ENCODE measurements at regions not wholly inside any gene's neighbourhood (a gene's known extent, or its start where the extent isn't known, plus 50 kb on each side); places are given as distances from the start of the nearest gene placed in this dataset.

DNA sequence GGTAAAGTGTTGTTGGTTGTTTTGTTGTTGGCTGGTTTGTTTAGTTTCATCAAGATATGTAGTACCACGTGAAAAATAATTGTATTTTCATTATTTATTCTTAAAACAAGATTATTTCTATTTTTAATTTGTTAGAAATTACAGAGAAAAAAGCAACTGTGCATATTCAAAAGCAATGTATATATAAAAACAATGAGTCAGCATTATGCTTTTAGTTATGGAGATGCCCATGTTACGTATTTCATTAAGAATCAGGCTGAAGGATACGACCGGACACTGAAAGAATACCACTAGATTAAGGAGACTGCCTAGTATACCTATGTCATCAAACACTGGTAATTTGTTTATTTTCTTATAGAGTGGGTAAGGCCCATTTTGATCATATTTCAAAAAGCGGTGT, 1188.4 kb upstream of the NXPH2 start:
- TF ChIP-seq, protein P1, sequence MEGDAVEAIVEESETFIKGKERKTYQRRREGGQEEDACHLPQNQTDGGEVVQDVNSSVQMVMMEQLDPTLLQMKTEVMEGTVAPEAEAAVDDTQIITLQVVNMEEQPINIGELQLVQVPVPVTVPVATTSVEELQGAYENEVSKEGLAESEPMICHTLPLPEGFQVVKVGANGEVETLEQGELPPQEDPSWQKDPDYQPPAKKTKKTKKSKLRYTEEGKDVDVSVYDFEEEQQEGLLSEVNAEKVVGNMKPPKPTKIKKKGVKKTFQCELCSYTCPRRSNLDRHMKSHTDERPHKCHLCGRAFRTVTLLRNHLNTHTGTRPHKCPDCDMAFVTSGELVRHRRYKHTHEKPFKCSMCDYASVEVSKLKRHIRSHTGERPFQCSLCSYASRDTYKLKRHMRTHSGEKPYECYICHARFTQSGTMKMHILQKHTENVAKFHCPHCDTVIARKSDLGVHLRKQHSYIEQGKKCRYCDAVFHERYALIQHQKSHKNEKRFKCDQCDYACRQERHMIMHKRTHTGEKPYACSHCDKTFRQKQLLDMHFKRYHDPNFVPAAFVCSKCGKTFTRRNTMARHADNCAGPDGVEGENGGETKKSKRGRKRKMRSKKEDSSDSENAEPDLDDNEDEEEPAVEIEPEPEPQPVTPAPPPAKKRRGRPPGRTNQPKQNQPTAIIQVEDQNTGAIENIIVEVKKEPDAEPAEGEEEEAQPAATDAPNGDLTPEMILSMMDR (conservative IDR thresholded peaks at IDR 0.05), result no peak
- H3K27ac ChIP-seq (ENCODE audit: insufficient read length, low read depth, low read length), result no peak overlapping the region
- peaks cover 0 to 4% (median 0%) of the 10 kb centered on the region in 3 experiments; a peak in 2 of 7 replicates for H3K36me3 Mint-ChIP-seq (ENCODE audit: insufficient read depth in 1 of 3, low read depth in 3 of 3)

More for the DNA sequence above, 1188.4 kb upstream of the NXPH2 start:
- H3K9me3 Mint-ChIP-seq, result peaks cover 0 to 3% of the 10 kb centered on the region in 2 experiments; a peak in 2 of 5 replicates
- Histone ChIP-seq H3K27me3 (ENCODE audit: insufficient read depth, low read length) (no peaks in the 10 kb centered on the region), H2BK15ac (ENCODE audit: low read depth, low read length) (no peak overlapping the region), H4K91ac (ENCODE audit: insufficient read length, low read depth, low read length) (no peak overlapping the region), H3K4ac (ENCODE audit: low read depth, low read length) (no peak overlapping the region), H2BK5ac (ENCODE audit: insufficient read length, low read length) (no peak overlapping the region), H3T11ph (ENCODE audit: low read length) (no peak overlapping the region), H3K79me2 (ENCODE audit: insufficient read depth, low read length) (no peaks in the 10 kb centered on the region), H2BK120ac (ENCODE audit: low read depth, low read length, poor library complexity, severe bottlenecking) (no peak overlapping the region), H4K5ac (ENCODE audit: insufficient read length, low read depth, low read length) (no peak overlapping the region), H3K18ac (ENCODE audit: insufficient read length, low read depth, low read length) (no peak overlapping the region), H3K9me3 (ENCODE audit: control insufficient read depth, low read depth, low read length) (no peaks in the 10 kb centered on the region), H3K14ac (ENCODE audit: insufficient read depth, low read length) (no peak overlapping the region), H3K79me1 (ENCODE audit: insufficient read depth, low read depth, low read length, poor library complexity, severe bottlenecking) (no peaks in the 10 kb centered on the region), H3K4me1 (ENCODE audit: insufficient read depth, low read length) (no peaks in the 10 kb centered on the region), H2BK20ac (ENCODE audit: low read depth, low read length, poor library complexity, severe bottlenecking) (no peak overlapping the region), H4K8ac (replicated peaks; ENCODE audit: insufficient read length, low read depth, low read length) (no peak overlapping the region), H3K9ac (ENCODE audit: extremely low read depth, insufficient read length, low read length) (no peak overlapping the region), H2AFZ (ENCODE audit: low read length) (no peak overlapping the region), H4K20me1 (ENCODE audit: control insufficient read depth, insufficient read depth, insufficient read length) (no peaks in the 10 kb centered on the region), H3K56ac (ENCODE audit: insufficient read length, low read depth, low read length) (no peak overlapping the region), H3K4me2 (ENCODE audit: insufficient read depth, insufficient read length, low read length) (no peak overlapping the region), H2BK12ac (ENCODE audit: insufficient read length, low read depth, low read length) (no peak overlapping the region), H2AK5ac (ENCODE audit: insufficient read length, low read length) (no peak overlapping the region), H3K23ac (ENCODE audit: insufficient read length, low read depth, low read length) (no peak overlapping the region), H3K23me2 (ENCODE audit: insufficient read length, low read depth, low read length, poor library complexity, severe bottlenecking) (no peaks in the 10 kb centered on the region)
- no peak overlapping the region for H3K4me3 Mint-ChIP-seq
- DNase-seq, result no peak
- H3K27me3 Mint-ChIP-seq (ENCODE audit: low read depth), result no peaks in the 10 kb centered on the region; the same call in 1 of the 2 replicates
- H3K27ac Mint-ChIP-seq, result no peak overlapping the region
- H3K4me1 Mint-ChIP-seq, result peaks cover 14 to 15% of the 10 kb centered on the region in 2 experiments
- whole genome bisulfite sequencing (ENCODE audit: extremely low coverage, insufficient read length, low lambda C conversion rate), result no CpG with 5 or more reads among the region's 5 CpGs
